Pancreas (tissue), 10 donors: ENCODE measurements at regions not wholly inside any gene's neighbourhood (a gene's known extent, or its start where the extent isn't known, plus 50 kb on each side); places are given as distances from the start of the nearest gene placed in this dataset.
A peak's percentile ranks its signal among the peaks of the same experiment; 100 is the strongest.

Experiments used
- ATAC-seq, 4 donors: fragments of 200-7000 bp; cut with Tn5 transposase; one replicate each; pipeline versions ENCODE4 v1.8.0 to v1.9.1; 2020; ENCODE audit warnings: mild to moderate bottlenecking in 4 of 4, moderate library complexity in 4 of 4
- DNase-seq, 6 donors: peaks; one replicate each; pipeline ENCODE4 v3.0.0-alpha.2; 2020
- FAIRE-seq: peaks from 2 replicates; lab custom pipeline; 2012; peaks lifted over from hg19 to GRCh38; lab: Jason Lieb, UNC
- H3K27ac ChIP-seq, 4 donors: fragments of 200-600 bp; sonication (generic); 1 replicate in 3 of 4; 2 replicates in 1 of 4; pipeline versions ENCODE4 v1.5.0 to v1.8.0; 2020
- H3K27me3 ChIP-seq, 4 donors: fragments of 200-600 bp; one replicate each; pipeline ENCODE4 v1.8.0; 2021
- H3K36me3 ChIP-seq, 3 donors: fragments of 200-600 bp; sonication (generic) in 1 of 3; one replicate each; pipeline versions ENCODE4 v1.5.0 to v1.8.0; 2020 to 2021
- H3K4me1 ChIP-seq, 3 donors: fragments of 200-600 bp; one replicate each; pipeline ENCODE4 v1.8.0; 2021
- H3K4me3 ChIP-seq, 4 donors: fragments of 200-600 bp; sonication (generic) in 2 of 4; one replicate each; pipeline versions ENCODE4 v1.5.0 to v1.8.0; 2020 to 2021
- H3K9me3 ChIP-seq, 4 donors: fragments of 200-600 bp; one replicate each; pipeline ENCODE4 v1.8.0; 2021
- WGBS, 2 donors: extraction: QIAGEN DNeasy Blood & Tissue Kit; methylation state at CpG; one replicate each; pipeline ENCODE4 v1.1.7; 2013; 5-methylcytosine and 5-hydroxymethylcytosine counted together
- intact Hi-C, 3 donors: fragments of 100-400 bp; cut with DNase I; formaldehyde crosslinking; loops; one replicate each; pipeline versions ENCODE4 v1.11.1 to v1.14.2; 2022
- TF ChIP-seq, protein P1 (sequence below), 4 donors: fragments of 200-600 bp; sonication (generic) in 3 of 4; IDR thresholded peaks; one replicate each; pipeline versions ENCODE4 v1.5.0 to v1.8.0; 2021; ENCODE audit warnings: antibody characterized with exemption in 4 of 4
- donor health status: healthy with polysubstance abuse.
- donor health status: DM: no; HTN: no; CAD: no; lungs with moderate emphysema.
- donor health status: DM: no; HTN: no; CAD: no.
- donor health status: control.
- donor health status: control.
- donor health status: Bipolar disorder and iron deficiency.
- donor health status: DM: yes; HTN: yes; CAD: no.
- donor health status: DM: no; HTN: no; CAD: no.
- donor health status: DM: no; HTN: no; CAD: no.
- donor health status: DM: yes; HTN: yes; CAD: no.

DNA sequence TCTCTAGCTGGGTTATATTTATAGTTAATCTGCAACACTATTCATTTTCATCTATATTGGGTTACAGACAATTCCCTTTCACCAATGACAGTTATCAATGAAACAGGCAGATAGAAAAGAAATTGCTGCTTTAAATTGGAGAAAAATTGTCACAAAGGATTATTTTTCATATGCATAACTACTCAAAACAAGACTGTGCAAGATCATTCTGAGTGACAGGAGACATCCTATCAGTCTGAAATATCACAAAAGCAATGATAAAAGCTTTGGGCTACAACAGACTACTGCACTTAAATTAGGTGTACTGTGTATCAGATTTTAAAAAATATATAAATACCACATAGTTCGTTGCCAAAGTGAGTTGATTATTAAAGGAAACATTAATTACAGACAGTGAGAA lies 722.6 kb downstream of the ARAP2 start:
- Histone ChIP-seq H3K27ac (no peak overlapping the region), H3K4me3 (no peak overlapping the region), H3K27me3 (no peaks in the 10 kb centered on the region), H3K36me3 (no peaks in the 10 kb centered on the region), H3K9me3 (no peaks in the 10 kb centered on the region), H3K4me1 (no peaks in the 10 kb centered on the region)
- no peak for ATAC-seq
- TF ChIP-seq, protein P1, sequence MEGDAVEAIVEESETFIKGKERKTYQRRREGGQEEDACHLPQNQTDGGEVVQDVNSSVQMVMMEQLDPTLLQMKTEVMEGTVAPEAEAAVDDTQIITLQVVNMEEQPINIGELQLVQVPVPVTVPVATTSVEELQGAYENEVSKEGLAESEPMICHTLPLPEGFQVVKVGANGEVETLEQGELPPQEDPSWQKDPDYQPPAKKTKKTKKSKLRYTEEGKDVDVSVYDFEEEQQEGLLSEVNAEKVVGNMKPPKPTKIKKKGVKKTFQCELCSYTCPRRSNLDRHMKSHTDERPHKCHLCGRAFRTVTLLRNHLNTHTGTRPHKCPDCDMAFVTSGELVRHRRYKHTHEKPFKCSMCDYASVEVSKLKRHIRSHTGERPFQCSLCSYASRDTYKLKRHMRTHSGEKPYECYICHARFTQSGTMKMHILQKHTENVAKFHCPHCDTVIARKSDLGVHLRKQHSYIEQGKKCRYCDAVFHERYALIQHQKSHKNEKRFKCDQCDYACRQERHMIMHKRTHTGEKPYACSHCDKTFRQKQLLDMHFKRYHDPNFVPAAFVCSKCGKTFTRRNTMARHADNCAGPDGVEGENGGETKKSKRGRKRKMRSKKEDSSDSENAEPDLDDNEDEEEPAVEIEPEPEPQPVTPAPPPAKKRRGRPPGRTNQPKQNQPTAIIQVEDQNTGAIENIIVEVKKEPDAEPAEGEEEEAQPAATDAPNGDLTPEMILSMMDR (IDR thresholded peaks at IDR 0.05) = no peak
- DNase-seq = no peak
- intact Hi-C loops = no loop called here
- 25 to 41% methylated on average over 1 of the region's 1 CpG for WGBS, 2 donors
- FAIRE-seq = no peak

DNA sequence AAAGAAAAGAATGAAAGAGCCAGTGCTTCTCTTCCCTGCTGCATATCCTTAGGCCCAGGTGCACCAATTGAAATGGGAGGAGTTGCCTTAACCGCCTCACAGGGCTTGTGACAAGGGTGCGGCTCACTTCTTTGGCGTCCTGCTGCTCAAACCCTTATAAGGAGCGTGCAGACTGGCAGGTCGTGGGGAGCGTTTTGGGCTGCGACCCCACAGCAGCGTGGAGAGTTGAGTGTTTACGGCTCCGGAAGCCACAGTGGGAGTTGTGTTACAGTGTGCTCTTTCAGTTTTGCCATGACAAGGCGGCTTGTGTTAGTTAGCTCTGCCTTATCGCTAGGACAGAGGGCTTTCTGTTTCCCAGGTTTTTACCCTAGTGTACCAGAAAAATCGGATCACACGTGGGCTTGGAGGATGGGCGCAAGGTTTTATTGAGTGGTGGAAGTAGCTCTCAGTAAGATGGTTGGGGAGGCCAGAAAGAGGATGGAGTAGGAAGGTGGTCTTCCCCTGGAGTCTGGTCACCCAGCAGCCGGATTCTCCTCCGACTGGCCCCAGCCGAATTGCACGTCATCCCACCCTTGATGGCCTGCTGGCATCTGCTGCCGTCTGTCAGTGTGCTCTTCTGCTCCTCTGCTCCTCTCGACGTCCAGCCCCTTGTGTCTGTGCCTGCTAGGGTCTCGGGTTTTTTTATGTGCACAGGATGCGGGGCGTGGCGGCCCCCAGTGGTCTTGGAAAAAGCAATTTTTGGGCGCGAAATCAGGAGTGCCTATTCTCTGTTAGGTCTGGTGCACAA lies 718.9 kb downstream of the ARAP2 start:
- DNase-seq = no peak
- Histone ChIP-seq H3K4me3 (no peak overlapping the region), H3K4me1 (no peaks in the 10 kb centered on the region), H3K36me3 (no peaks in the 10 kb centered on the region), H3K9me3 (no peaks in the 10 kb centered on the region), H3K27me3 (no peaks in the 10 kb centered on the region), H3K27ac (no peak overlapping the region)
- peak in 1 of 4 donors; percentile 20 for ATAC-seq
- 50 to 54% methylated on average over 28 of the region's 28 CpGs for WGBS, 2 donors
- intact Hi-C loops = no loop called here
- FAIRE-seq = no peak
- TF ChIP-seq, protein P1 (IDR thresholded peaks at IDR 0.05) = no peak

DNA sequence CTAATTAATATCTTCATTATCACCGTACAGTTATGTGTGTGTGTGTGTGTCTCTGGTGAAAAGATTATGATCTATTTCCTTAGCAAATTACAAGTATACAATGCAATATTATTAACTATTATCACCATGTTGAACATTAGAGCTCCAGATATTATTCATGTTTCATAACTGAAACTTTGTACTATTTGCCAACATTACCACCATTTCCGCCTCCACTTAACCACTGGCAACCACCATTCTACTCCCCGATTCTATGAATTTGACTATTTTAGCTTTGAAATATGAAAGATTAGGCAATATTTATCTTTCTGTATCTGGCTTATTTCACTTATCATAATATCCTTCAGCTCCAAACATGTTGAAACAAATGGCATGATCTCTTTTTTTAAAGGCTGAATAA lies 717.9 kb downstream of the ARAP2 start:
- intact Hi-C loops = no loop called here
- no peak for FAIRE-seq

GRCh38 chr4:35534962-35535361 lies 709.4 kb downstream of the ARAP2 start:
- no peaks in the 10 kb centered on the region for H3K9me3 ChIP-seq
- no peak for FAIRE-seq
- intact Hi-C loops = no loop called here
- H3K4me3 ChIP-seq = no peak overlapping the region
- no peak overlapping the region for H3K27ac ChIP-seq
- DNase-seq = no peak
- no peaks in the 10 kb centered on the region for H3K36me3 ChIP-seq
- no peak for ATAC-seq
- H3K4me1 ChIP-seq = no peaks in the 10 kb centered on the region
- TF ChIP-seq, protein P1 (IDR thresholded peaks at IDR 0.05) = no peak
- H3K27me3 ChIP-seq = no peaks in the 10 kb centered on the region
- 50 to 66% methylated on average over 5 of the region's 5 CpGs for WGBS, 2 donors

More for the DNA sequence above, 717.9 kb downstream of the ARAP2 start:
- Histone ChIP-seq H3K27ac (no peak overlapping the region), H3K27me3 (no peaks in the 10 kb centered on the region), H3K4me3 (no peak overlapping the region), H3K9me3 (no peaks in the 10 kb centered on the region), H3K4me1 (no peaks in the 10 kb centered on the region), H3K36me3 (no peaks in the 10 kb centered on the region)
- ATAC-seq (no peak), DNase-seq (no peak)
- TF ChIP-seq, protein P1 (IDR thresholded peaks at IDR 0.05) = no peak
- WGBS, 2 donors = 73 to 80% methylated on average over 3 of the region's 3 CpGs

DNA sequence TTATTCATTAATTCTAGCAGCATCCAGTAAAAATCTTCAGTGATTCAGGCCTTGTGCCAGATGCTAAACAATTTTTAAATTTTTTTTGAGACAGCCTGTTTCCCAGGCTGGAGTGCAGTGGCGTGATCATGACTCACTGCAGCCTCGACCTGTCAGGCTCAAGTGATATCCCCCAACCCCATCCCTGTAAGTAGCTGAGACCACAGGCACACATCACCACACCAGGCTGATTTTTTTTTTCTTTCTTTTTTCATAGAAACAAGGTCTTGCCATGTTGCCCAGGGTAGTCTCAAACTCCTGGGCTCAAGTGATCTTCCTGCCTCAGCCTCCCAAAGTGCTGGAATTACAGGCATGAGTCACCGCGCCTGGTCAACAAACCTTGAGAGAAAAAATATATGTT lies 705.5 kb downstream of the ARAP2 start:
- TF ChIP-seq, protein P1 (IDR thresholded peaks at IDR 0.05) = no peak
- ATAC-seq (no peak), DNase-seq (no peak), FAIRE-seq (no peak)
- WGBS, 2 donors = 65 to 75% methylated on average over 4 of the region's 4 CpGs
- Histone ChIP-seq H3K36me3 (no peaks in the 10 kb centered on the region), H3K9me3 (no peaks in the 10 kb centered on the region), H3K4me1 (no peaks in the 10 kb centered on the region), H3K4me3 (no peak overlapping the region), H3K27me3 (no peaks in the 10 kb centered on the region), H3K27ac (no peak overlapping the region)
- intact Hi-C loops = no loop called here
